Cardiac fibroblast (primary cell): ENCODE measurements at regions not wholly inside any gene's neighbourhood (a gene's known extent, or its start where the extent isn't known, plus 50 kb on each side); places are given as distances from the start of the nearest gene placed in this dataset.

ENCODE experiments used
- DNase-seq, 2 donors: peaks; one replicate each; pipeline versions ENCODE4 v3.0.0 to v3.0.0-alpha.2; 2010; ENCODE audit warnings: low read depth in 2 of 2
- H3K4me3 ChIP-seq, 2 donors: replicated peaks in 1 of 2; 1 replicate in 1 of 2; 2 replicates in 1 of 2; pipeline ENCODE4 v1.5.1; 2011; ENCODE audit warnings: low read depth in 2 of 2, low read length in 2 of 2, mild to moderate bottlenecking in 2 of 2, moderate library complexity in 1 of 2
- CTCF ChIP-seq: IDR thresholded peaks from one replicate; pipeline ENCODE4 v1.5.1; 2011; ENCODE audit warnings: low read depth, mild to moderate bottlenecking, low read length, inconsistent platforms

DNA sequence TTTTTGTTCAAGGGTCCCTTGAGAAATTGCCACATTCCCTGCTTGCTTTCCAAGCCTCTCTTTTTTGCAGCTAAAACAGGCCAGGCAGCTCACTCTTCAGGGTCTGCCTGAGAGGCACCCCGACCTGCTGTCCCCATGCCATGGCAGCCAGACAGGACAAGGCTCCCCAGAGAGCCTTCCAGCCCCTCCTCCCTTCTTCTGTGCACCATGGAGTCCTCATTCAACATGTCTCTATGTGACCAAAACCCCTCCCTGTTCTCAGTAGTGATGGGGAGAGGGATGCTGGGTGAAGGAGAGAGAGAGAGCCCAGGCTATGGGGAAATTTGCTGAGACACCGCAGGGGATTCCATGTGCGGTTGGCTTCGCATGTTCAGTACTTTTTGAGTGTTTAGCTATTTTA is 384.2 kb upstream of the ZNF507 start:
- DNase-seq = no peak
- no peak overlapping the region for H3K4me3 ChIP-seq
- no peak for TF ChIP-seq CTCF

DNA sequence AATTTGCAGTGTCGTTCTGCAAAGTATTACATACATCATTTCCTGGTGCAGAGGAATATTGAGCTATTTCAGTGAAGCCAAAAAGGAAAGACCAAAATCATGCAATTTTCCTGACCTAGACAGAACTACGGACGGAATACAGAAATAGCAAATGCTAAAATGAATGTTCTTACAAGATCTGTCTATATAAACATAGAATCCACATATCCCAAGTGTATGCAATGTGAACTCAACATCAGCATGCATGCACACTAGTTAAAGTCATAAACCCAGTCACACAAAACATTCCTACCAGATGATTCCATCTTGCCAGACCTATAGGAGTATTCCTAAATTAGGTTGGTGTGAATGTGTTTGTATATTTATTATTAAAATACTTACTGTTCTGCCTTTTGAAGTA is 383.7 kb upstream of the ZNF507 start:
- DNase-seq = no peak
- TF ChIP-seq CTCF = no peak
- H3K4me3 ChIP-seq = no peak overlapping the region

- H3K4me3 ChIP-seq = no peak overlapping the region
- TF ChIP-seq CTCF = no peak
- no peak for DNase-seq
Measured at GRCh38 chr19:31962561-31962996, 382.8 kb upstream of the ZNF507 start.

GRCh38 chr19:31963746-31964145 is 381.7 kb upstream of the ZNF507 start:
- no peak for TF ChIP-seq CTCF
- DNase-seq = no peak

DNA sequence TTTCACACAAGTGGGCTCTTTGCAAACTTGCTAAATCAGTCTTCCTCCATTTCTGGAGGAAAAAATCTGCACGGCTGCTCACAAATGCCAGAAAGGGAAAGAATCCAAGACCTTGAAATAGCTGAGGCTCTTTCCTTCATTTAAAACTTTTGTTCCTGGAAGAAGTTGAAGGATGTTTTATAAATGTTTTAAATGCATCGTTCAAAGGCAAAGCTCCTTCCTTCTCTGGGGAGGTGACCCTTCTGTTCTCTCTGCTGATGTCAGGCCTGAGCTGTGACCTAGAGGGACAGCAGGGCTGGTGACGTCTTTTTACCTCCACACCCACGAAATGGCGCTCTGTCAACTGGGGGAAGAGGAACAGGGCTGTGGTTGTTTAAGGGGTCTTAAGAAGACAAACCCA is 376.4 kb upstream of the ZNF507 start:
- no peak for DNase-seq
- no peak for TF ChIP-seq CTCF
- H3K4me3 ChIP-seq = no peak overlapping the region

More at GRCh38 chr19:31963746-31964145, 381.7 kb upstream of the ZNF507 start:
- H3K4me3 ChIP-seq = no peak overlapping the region

DNA sequence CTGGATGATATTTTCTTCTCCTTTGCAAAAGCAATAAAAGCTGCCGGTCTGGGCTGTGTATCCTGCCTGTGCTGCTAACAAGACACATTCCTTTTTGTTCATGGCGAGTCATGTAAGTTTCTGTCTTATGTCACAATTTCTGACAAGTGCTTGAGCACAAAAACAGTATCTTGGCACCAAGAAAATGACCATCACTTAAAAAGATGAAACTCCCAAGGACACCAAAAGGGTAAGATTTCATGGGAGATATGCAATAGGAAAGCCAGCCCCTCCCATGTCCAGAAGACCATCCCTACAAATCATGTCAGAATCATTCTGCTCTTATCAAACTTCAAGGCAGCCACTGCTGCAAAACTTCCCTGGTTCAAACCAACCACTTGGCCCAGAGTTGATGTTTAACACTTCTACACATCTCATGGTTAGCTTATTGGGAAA is 375.4 kb upstream of the ZNF507 start:
- no peak for DNase-seq
- no peak overlapping the region for H3K4me3 ChIP-seq
- no peak for TF ChIP-seq CTCF

DNA sequence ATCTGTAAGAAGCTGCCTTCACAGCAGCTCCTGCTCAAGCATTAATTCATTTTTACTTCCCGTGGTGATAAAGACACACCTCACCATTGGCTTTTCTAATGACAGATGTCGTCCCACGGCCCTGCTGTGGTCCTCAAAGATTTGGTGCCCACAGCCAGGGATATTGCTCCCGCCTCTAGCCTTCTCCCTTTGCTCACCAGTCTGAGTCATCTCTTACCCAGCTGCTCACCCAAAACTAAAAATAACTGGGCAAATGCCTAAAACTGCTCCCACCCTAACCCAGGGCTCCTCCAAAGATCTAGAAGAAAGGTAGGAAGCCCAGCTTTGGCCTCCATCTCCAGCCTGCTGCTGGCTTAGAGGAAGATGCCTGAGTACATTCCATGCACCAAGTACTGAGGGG is 371.1 kb upstream of the ZNF507 start:
- no peak overlapping the region for H3K4me3 ChIP-seq
- no peak for TF ChIP-seq CTCF
- no peak for DNase-seq
